Panc1 (cell line): ENCODE measurements at regions not wholly inside any gene's neighbourhood (a gene's known extent, or its start where the extent isn't known, plus 50 kb on each side); places are given as distances from the start of the nearest gene placed in this dataset.

ENCODE experiments used
- ATAC-seq: fragments of 200-7000 bp; cut with Tn5 transposase; 2 replicates; pipeline ENCODE4 v1.9.1; 2020; ENCODE audit warnings: mild to moderate bottlenecking, moderate library complexity
- BruUV-seq: library from RNA; stranded (reverse); fragments of 400-500 nt; replicated peaks from 2 replicates; lab custom pipeline; 2021; lab: Mats Ljungman, UMichigan
- CTCF ChIA-PET: fragments of 300-600 bp; sonication (Branson Sonifier 250); formaldehyde crosslinking; loops from one replicate; lab custom pipeline; 2022; ENCODE audit warnings: antibody characterized with exemption; lab: Charles Lee
- POLR2A ChIA-PET: fragments of 300-600 bp; sonication (Branson Sonifier 250); formaldehyde crosslinking; loops from one replicate; lab custom pipeline; 2022; ENCODE audit warnings: antibody characterized with exemption; lab: Charles Lee
- DNase-seq: peaks from one replicate; pipeline ENCODE4 v3.0.0-alpha.2; 2010; ENCODE audit warnings: low read depth, low spot score
- H3K27ac ChIP-seq: 2 replicates; pipeline ENCODE4 v1.5.1; 2011; ENCODE audit warnings: mild to moderate bottlenecking, low read length, inconsistent platforms
- H3K27me3 ChIP-seq: fragments of 200-500 bp; sonication (Bioruptor generic); 2 replicates; pipeline ENCODE4 v1.6.0; 2014; ENCODE audit warnings: low read length, inconsistent platforms; ENCODE audit not compliant: control insufficient read depth, insufficient read depth
- H3K36me3 ChIP-seq: fragments of 200-500 bp; sonication (Bioruptor generic); 2 replicates; pipeline ENCODE4 v1.5.1; 2014; ENCODE audit warnings: inconsistent platforms, mild to moderate bottlenecking, low read length, moderate library complexity; ENCODE audit not compliant: control insufficient read depth, insufficient read depth
- H3K4me1 ChIP-seq: 2 replicates; pipeline ENCODE4 v1.5.1; 2011; ENCODE audit warnings: inconsistent platforms, mild to moderate bottlenecking, low read length, moderate library complexity; ENCODE audit not compliant: control insufficient read depth, insufficient read depth
- H3K4me3 ChIP-seq, 2 experiments: 2 replicates each; pipeline ENCODE4 v1.5.1; 2011 to 2012; ENCODE audit warnings: low read depth in 2 of 2, low read length in 2 of 2, mild to moderate bottlenecking in 2 of 2, inconsistent platforms in 1 of 2, moderate library complexity in 1 of 2
- H3K9me3 ChIP-seq: fragments of 200-500 bp; sonication (Bioruptor generic); 2 replicates; pipeline ENCODE4 v1.5.1; 2014; ENCODE audit warnings: low read depth, mild to moderate bottlenecking, inconsistent platforms, low read length, moderate library complexity; ENCODE audit not compliant: control insufficient read depth, insufficient read depth
- CTCF ChIP-seq: fragments of 450-650 bp; IDR thresholded peaks from 2 replicates; pipeline ENCODE4 v1.5.1; 2017; ENCODE audit warnings: mild to moderate bottlenecking
- POLR2AphosphoS5 ChIP-seq: IDR thresholded peaks from 2 replicates; pipeline ENCODE4 v1.6.1; 2012; ENCODE audit warnings: mild to moderate bottlenecking, low read depth, low read length, moderate library complexity
- REST ChIP-seq, 2 experiments: IDR thresholded peaks; 2 replicates each; pipeline ENCODE4 v1.6.1; 2011 to 2012; ENCODE audit warnings: low read depth in 2 of 2, control low read depth in 1 of 2, low read length in 1 of 2, mild to moderate bottlenecking in 1 of 2, moderate library complexity in 1 of 2; ENCODE audit not compliant: insufficient read depth in 1 of 2
- SIN3A ChIP-seq: IDR thresholded peaks from 2 replicates; pipeline ENCODE4 v1.6.1; 2012; ENCODE audit warnings: low read depth, mild to moderate bottlenecking, low read length, moderate library complexity, borderline replicate concordance; ENCODE audit not compliant: insufficient read depth
- TCF7L2 ChIP-seq: IDR thresholded peaks from 2 replicates; pipeline ENCODE4 v1.6.1; 2011; ENCODE audit warnings: mild to moderate bottlenecking, low read depth, low read length, inconsistent platforms
- in situ Hi-C: cut with HindIII; loops from 2 replicates; pipeline ENCODE4 v1.10.0; 2016; ENCODE audit warnings: low sequenced_read_pairs, low pct_unique_long_range_greater_than_20kb
- intact Hi-C: fragments of 100-400 bp; cut with micrococcal nuclease; formaldehyde crosslinking; loops from one replicate; pipeline ENCODE4 v1.10.0; 2022; ENCODE audit not compliant: unreplicated experiment

GRCh38 chr4:123233136-123233768 lies 163.3 kb upstream of the SPRY1 start:
- TF ChIP-seq SIN3A (no peak), REST (IDR thresholded peaks at IDR 0.05; ENCODE audit: insufficient read depth in 1 of 2, low read depth in 2 of 2, low read length in 1 of 2) (no peak), TCF7L2 (no peak), POLR2AphosphoS5 (no peak), CTCF (no peak)
- Histone ChIP-seq H3K4me1 (no peaks in the 10 kb centered on the region), H3K4me3 (no peak overlapping the region), H3K27ac (no peak overlapping the region), H3K27me3 (no peaks in the 10 kb centered on the region), H3K9me3 (no peaks in the 10 kb centered on the region), H3K36me3 (no peaks in the 10 kb centered on the region)
- ChIA-PET POLR2A (interaction anchor here (0.6 kb wide), 1 partner anchor 26 kb away, joined by 9 read pairs; no protein-coding TSS in a partner anchor), CTCF (no interaction called here)
- intact Hi-C loops = no loop called here
- DNase-seq (no peak), ATAC-seq (no peak)
- no TSS peak for BruUV-seq
- in situ Hi-C loops = no loop called here

- no peak overlapping the region for H3K27ac ChIP-seq
- CTCF ChIA-PET = no interaction called here
- in situ Hi-C loops = no loop called here
- no peak overlapping the region for H3K4me3 ChIP-seq
- H3K27me3 ChIP-seq = no peaks in the 10 kb centered on the region
- ATAC-seq = no peak
- TF ChIP-seq CTCF (no peak), REST (IDR thresholded peaks at IDR 0.05; ENCODE audit: insufficient read depth in 1 of 2, low read depth in 2 of 2, low read length in 1 of 2) (no peak), POLR2AphosphoS5 (no peak), TCF7L2 (no peak), SIN3A (no peak)
- no peaks in the 10 kb centered on the region for H3K4me1 ChIP-seq
- BruUV-seq = no TSS peak
- no peaks in the 10 kb centered on the region for H3K9me3 ChIP-seq
- H3K36me3 ChIP-seq = no peaks in the 10 kb centered on the region
- no peak for DNase-seq
- intact Hi-C loops = no loop called here
- POLR2A ChIA-PET = no interaction called here
Observed at GRCh38 chr4:123234955-123235354, 161.6 kb upstream of the SPRY1 start.
